ENCODE measurements at regions not wholly inside any gene's neighbourhood (a gene's known extent, or its start where the extent isn't known, plus 50 kb on each side); places are given as distances from the start of the nearest gene placed in this dataset.

DNA sequence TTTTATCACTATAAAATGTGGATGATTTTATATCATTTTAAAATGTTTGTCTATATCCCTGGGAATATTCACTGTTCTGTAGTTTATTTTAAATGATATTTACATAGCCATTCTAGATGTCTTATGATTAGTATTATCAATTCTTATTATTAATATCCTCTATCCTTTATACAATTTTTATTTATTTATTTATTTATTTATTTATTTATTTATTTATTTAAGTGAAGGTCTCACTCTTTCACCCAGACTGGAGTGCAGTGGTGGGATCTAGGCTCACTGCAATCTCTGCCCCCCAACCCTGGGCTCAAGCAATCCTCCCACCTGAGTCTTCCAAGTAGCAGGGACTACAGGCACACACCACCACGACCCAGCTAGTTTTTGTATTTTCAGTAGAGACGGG lies 1848.9 kb downstream of the EFNA5 start:
- CTCF ChIA-PET = no interaction called here
- intact Hi-C loops (cut with micrococcal nuclease; ENCODE audit: unreplicated experiment) = no loop called here
- no peak overlapping the region for H3K27ac Mint-ChIP-seq (ENCODE audit: unreplicated experiment)
- no TSS peak for BruUV-seq (replicated peaks)
- DNase-seq = no peak
- no peaks in the 10 kb centered on the region for H3K27me3 Mint-ChIP-seq (ENCODE audit: unreplicated experiment)
- H3K4me3 Mint-ChIP-seq (ENCODE audit: low read depth, unreplicated experiment) = no peak overlapping the region
- TF ChIP-seq, protein P1, sequence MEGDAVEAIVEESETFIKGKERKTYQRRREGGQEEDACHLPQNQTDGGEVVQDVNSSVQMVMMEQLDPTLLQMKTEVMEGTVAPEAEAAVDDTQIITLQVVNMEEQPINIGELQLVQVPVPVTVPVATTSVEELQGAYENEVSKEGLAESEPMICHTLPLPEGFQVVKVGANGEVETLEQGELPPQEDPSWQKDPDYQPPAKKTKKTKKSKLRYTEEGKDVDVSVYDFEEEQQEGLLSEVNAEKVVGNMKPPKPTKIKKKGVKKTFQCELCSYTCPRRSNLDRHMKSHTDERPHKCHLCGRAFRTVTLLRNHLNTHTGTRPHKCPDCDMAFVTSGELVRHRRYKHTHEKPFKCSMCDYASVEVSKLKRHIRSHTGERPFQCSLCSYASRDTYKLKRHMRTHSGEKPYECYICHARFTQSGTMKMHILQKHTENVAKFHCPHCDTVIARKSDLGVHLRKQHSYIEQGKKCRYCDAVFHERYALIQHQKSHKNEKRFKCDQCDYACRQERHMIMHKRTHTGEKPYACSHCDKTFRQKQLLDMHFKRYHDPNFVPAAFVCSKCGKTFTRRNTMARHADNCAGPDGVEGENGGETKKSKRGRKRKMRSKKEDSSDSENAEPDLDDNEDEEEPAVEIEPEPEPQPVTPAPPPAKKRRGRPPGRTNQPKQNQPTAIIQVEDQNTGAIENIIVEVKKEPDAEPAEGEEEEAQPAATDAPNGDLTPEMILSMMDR (IDR thresholded peaks at IDR 0.05; ENCODE audit: unreplicated experiment) = no peak
- H3K4me1 Mint-ChIP-seq (ENCODE audit: low read depth, unreplicated experiment) = no peaks in the 10 kb centered on the region
- H3K9me3 Mint-ChIP-seq (ENCODE audit: low read depth, unreplicated experiment) = peaks cover 2% of the 10 kb centered on the region
- H3K36me3 Mint-ChIP-seq (ENCODE audit: insufficient read depth, unreplicated experiment) = no peaks in the 10 kb centered on the region

DNA sequence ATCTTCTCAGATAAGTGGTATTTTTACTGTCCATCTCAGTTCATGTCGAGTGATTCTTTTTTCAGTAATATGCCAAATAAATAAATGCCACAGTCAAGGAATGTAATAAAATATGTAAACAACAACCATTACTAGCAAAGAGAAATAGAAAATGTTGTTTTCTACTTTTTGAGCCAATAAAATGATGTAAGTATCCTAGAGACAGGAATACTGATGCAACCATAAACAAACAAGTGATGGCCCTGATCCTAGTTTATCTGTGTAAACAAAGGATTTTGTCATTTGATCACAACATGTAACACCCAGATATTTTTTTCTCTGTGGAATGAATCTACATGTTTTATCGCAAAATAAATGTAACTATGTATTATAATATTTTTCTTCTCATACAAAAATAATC lies 1852.8 kb downstream of the EFNA5 start:
- intact Hi-C loops (cut with micrococcal nuclease; ENCODE audit: unreplicated experiment) = no loop called here
- H3K9me3 Mint-ChIP-seq (ENCODE audit: low read depth, unreplicated experiment) = peaks cover 2% of the 10 kb centered on the region
- no peaks in the 10 kb centered on the region for H3K4me1 Mint-ChIP-seq (ENCODE audit: low read depth, unreplicated experiment)
- TF ChIP-seq, protein P1 (IDR thresholded peaks at IDR 0.05; ENCODE audit: unreplicated experiment) = no peak
- H3K4me3 Mint-ChIP-seq (ENCODE audit: low read depth, unreplicated experiment) = no peak overlapping the region
- H3K27me3 Mint-ChIP-seq (ENCODE audit: unreplicated experiment) = no peaks in the 10 kb centered on the region
- no peaks in the 10 kb centered on the region for H3K36me3 Mint-ChIP-seq (ENCODE audit: insufficient read depth, unreplicated experiment)
- no peak overlapping the region for H3K27ac Mint-ChIP-seq (ENCODE audit: unreplicated experiment)
- DNase-seq = no peak
- no TSS peak for BruUV-seq (replicated peaks)
- CTCF ChIA-PET = no interaction called here

- H3K27ac Mint-ChIP-seq (ENCODE audit: unreplicated experiment) = no peak overlapping the region
- peaks cover 2% of the 10 kb centered on the region for H3K9me3 Mint-ChIP-seq (ENCODE audit: low read depth, unreplicated experiment)
- no peaks in the 10 kb centered on the region for H3K4me1 Mint-ChIP-seq (ENCODE audit: low read depth, unreplicated experiment)
- no peak overlapping the region for H3K4me3 Mint-ChIP-seq (ENCODE audit: low read depth, unreplicated experiment)
- TF ChIP-seq, protein P1 (IDR thresholded peaks at IDR 0.05; ENCODE audit: unreplicated experiment) = no peak
- no peak for DNase-seq
- H3K36me3 Mint-ChIP-seq (ENCODE audit: insufficient read depth, unreplicated experiment) = no peaks in the 10 kb centered on the region
- no TSS peak for BruUV-seq (replicated peaks)
- H3K27me3 Mint-ChIP-seq (ENCODE audit: unreplicated experiment) = no peaks in the 10 kb centered on the region
- CTCF ChIA-PET = no interaction called here
- intact Hi-C loops (cut with micrococcal nuclease; ENCODE audit: unreplicated experiment) = no loop called here
Observed at GRCh38 chr5:105817416-105817815, 1853.3 kb downstream of the EFNA5 start.

DNA sequence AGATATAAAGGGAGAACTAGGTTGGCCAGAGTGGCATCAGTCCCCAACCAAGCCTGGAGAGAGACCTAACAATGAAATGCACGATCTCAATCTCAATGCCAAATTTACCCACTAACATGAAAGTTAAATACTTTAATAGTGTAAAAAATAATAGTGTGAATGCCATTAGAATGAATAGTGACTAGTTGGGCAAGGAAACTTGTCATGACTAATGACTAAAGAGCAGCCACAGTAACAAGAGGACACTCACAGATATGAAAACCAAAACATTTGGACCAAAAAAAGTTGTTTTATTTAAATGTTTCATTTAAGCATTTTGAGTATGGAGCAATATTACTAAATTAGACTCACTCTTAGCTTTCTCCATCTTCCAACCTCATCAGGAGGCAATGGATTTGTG lies 1853.8 kb downstream of the EFNA5 start:
- no TSS peak for BruUV-seq (replicated peaks)
- H3K9me3 Mint-ChIP-seq (ENCODE audit: low read depth, unreplicated experiment) = no peaks in the 10 kb centered on the region
- TF ChIP-seq, protein P1 (IDR thresholded peaks at IDR 0.05; ENCODE audit: unreplicated experiment) = no peak
- no peaks in the 10 kb centered on the region for H3K27me3 Mint-ChIP-seq (ENCODE audit: unreplicated experiment)
- H3K4me1 Mint-ChIP-seq (ENCODE audit: low read depth, unreplicated experiment) = no peaks in the 10 kb centered on the region
- no peaks in the 10 kb centered on the region for H3K36me3 Mint-ChIP-seq (ENCODE audit: insufficient read depth, unreplicated experiment)
- intact Hi-C loops (cut with micrococcal nuclease; ENCODE audit: unreplicated experiment) = no loop called here
- H3K4me3 Mint-ChIP-seq (ENCODE audit: low read depth, unreplicated experiment) = no peak overlapping the region
- H3K27ac Mint-ChIP-seq (ENCODE audit: unreplicated experiment) = no peak overlapping the region
- no peak for DNase-seq
- CTCF ChIA-PET = no interaction called here

DNA sequence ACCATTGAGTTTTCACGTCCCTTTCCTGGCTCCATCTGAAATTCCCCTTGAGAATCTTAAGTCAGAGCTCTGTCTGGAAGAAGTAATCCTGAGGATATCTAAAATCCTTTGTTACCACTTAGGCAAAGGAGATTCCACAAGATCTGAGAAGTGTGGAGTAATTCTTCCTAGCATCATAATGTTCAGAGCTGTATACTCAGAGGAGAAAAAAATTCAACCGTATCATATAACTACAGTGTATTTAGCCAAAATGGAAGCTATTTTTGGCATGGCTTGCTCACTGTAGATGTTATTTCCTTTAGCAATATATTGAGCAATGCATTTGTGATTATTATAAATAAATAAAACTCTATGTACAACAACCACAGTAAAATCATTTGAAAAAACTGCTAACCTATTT lies 1858.4 kb downstream of the EFNA5 start:
- DNase-seq = no peak
- Mint-ChIP-seq H3K27me3 (ENCODE audit: unreplicated experiment) (no peaks in the 10 kb centered on the region), H3K27ac (ENCODE audit: unreplicated experiment) (no peak overlapping the region), H3K4me3 (ENCODE audit: low read depth, unreplicated experiment) (no peak overlapping the region), H3K4me1 (ENCODE audit: low read depth, unreplicated experiment) (no peaks in the 10 kb centered on the region), H3K9me3 (ENCODE audit: low read depth, unreplicated experiment) (no peaks in the 10 kb centered on the region), H3K36me3 (ENCODE audit: insufficient read depth, unreplicated experiment) (no peaks in the 10 kb centered on the region)
- BruUV-seq (replicated peaks) = no TSS peak
- intact Hi-C loops (cut with micrococcal nuclease; ENCODE audit: unreplicated experiment) = no loop called here
- CTCF ChIA-PET = no interaction called here
- TF ChIP-seq, protein P1 (IDR thresholded peaks at IDR 0.05; ENCODE audit: unreplicated experiment) = no peak

Data from Calu3 (cell line).